ENCODE measurements at regions not wholly inside any gene's neighbourhood (a gene's known extent, or its start where the extent isn't known, plus 50 kb on each side); places are given as distances from the start of the nearest gene placed in this dataset.
A peak's percentile ranks its signal among the peaks of the same experiment; 100 is the strongest.

DNA sequence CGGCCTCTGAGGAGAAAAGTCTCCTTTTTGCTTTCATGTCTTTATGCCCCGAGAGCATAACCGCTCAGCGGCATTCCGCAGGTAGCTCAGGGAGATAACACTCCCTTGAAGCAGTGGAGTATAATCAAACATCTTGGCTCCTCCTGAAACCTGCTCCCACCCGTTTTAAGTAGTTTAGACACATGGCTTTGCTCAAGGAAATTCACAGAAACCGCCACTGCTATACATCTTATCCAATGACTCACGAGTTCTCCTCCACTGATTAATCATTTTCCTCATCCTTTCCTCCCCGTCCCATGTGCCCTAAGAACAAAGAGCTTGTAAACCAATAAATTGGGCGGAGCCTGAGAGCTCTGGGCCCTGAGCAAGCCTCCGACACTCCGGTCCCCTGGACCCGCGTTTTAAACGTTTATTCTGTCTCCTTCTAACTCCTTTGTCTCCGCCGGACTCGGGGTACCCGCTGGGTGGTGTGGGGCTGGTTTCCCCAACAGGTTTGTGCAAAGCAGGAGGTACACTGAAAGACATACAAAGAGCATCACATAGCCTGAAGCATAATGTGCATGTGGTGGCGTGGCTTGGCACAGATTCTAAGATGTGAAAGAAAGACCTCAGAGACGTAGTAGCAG is 401.2 kb downstream of the TLL1 start:
- DNase-seq (ENCODE audit: low spot score) = no peak

DNA sequence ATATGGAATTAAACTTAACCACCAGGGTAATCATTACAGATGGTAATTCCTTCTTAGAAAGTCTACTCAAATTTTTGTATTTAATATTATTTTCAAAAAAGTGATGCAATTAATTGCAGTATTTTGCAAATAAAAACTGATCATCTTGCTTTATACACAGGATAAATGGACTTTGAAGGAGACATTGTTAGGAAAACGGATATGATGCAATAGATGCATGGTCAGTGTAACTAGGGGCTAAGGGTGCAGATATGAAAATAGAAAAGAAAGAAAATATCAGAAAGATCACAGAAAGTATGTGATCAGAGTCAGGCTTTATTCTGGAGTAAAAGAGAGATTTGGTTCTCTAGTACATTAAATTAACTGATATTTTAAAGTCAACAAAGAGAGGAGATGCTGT is 401.7 kb downstream of the TLL1 start:
- no peak for DNase-seq (ENCODE audit: low spot score)

DNA sequence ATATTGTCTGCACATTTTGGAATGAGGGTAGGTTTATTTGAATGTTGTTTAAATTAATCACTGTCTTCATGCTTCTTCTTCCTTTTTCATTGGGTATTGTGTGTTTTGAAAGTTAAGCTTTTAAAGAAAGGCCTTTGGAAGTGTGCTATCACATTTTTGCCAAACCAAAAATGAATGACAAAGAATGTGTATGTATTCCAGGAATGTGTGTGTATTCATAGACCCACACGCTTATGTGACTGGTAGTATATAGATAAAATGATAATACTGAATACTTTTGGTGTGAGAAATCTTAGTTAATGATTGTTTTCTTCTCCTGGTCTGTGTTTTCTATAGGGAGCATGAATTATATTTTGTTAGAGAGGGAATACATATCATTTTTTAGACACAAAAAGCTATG is 404.4 kb downstream of the TLL1 start:
- no peak for DNase-seq (ENCODE audit: low spot score)

DNA sequence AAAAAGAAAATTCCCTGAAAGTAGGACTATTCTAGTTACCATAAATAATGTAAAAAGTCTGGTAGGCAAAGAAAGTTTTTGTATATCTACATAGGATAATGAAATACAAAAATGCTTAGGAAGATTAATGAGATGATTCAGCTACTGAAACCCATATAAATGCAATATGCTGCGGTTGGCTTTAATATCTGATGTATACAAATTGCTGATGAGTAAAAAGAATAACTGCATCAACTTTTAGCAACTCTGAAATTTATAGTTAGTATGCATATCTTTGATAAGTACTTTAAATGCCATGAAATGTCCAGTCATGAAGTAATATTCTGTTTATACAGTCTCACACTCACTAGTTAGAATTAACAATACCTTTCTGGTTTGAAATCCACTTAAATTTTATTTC is 404.8 kb downstream of the TLL1 start:
- no peak for DNase-seq (ENCODE audit: low spot score)

DNA sequence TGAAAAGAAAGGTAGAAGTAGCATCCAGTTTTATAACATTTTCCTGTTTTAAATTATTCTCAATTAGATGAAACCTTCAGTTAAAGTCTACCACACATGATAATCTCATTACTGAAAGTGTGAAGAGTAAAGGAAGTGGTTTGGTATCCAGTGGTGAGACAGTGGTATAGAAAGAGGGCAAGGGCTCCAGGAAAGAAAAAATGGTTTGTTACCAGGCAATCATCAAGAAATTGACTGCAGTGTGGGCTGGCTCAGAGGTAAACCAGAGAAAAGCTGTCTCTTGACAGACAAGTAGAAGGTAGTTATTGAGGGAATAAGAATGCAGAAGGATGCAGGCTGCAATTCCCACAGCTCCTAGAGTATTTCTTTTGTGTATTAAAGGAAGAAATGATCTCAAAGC is 406.2 kb downstream of the TLL1 start:
- DNase-seq (ENCODE audit: low spot score) = peak; percentile 3

DNA sequence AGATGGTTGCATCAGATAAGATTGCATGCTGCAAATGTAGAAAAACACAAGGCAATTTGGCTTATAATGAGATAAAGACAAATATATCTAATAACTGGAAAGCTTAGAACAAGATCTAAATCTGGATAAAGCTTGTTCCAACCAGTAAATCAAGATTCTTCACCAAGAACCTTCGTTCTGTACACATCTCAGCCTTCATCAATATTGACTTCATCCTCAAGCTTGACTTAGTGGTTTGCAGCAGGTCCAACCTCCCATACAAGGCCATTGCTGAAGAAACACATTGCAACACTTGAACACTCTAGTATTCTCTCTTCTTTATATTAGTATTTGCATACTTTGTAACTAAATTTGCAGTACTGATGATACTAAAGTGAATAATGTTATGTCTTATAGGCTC is 407.6 kb downstream of the TLL1 start:
- DNase-seq (ENCODE audit: low spot score) = no peak

DNA sequence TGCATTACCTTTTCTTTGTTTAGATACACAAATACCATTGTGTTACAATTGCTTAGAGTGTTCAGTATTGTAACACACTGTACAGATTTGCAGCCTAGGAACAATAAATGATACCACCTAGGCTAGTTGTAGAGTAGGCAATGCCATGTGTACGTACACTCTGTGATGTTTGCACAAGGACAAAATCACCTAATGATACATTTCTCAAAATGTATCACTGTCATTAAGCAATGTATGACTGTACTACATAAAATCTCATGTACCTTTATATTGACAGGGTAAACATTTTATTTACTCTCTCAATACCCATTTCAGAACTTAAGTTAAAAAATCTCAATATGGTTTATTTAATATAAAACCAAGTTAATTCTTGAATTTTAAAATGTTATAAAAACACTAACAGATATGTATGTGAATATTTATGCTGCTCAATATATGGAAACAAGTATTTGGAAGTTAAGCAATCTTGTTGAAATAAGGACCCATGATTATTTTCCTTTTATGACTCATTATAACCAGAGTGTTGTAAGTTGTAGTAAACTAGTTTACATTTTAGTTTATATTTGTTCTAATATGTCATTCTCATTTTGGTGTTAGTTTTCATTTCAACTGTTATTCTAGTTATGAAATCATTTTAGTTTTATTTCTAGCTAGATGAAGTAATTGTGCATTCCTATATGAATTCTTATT is 409.2 kb downstream of the TLL1 start:
- no peak for DNase-seq (ENCODE audit: low spot score)

DNA sequence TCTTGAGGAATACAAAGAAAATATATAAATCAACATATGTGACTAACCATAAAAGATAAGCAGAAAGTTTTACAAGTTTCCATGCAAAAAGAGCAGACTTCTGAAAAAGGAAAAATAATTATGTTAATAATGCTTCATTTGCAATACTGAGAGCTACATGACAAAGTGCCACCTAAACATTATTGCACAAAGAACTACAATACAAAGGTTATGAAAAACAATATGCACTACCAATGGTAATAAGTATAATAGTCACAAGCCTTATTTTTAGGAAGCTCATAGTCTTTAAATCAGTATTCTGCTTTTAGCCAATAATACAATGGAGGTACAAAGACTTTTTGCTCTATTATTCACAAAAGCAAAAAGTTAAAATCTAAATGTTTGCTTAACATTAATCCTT is 411.2 kb downstream of the TLL1 start:
- DNase-seq (ENCODE audit: low spot score) = no peak

DNA sequence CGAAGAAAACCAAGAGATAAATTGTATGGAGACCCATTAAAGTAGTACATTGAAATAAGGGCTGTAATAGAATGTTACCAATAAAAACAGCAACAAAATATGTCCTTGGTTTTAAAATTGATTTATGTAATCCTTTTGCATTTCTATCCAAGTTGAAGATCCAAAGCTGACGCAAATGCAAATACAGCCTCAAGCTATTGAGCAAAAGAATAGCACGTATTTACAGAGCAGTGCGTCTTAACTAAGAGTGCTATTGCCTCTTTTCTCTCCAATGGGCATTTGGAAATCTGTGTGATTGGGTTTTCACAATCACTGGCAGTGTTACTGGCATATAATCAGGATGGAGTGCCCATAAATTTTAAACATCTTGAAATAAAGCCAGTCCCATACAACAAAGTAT is 417.4 kb downstream of the TLL1 start:
- DNase-seq (ENCODE audit: low spot score) = no peak

DNA sequence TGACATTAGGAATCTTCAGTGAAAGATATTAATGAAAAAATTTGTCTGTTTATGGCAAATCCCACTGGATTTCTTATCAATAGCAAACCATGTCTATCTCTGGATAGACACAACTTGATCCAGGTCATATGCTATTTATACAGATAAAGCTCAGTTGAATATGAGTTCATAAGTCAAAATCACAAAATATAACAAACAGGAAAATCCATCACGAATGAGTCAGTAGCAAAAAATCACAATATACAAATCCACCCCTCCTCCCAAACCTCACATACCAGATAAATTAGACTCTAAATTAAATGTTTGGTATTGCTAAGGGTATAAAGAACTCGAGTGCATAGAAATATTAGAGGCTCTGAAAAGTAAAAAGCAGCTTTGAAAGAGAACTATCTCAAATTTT is 420.5 kb downstream of the TLL1 start:
- DNase-seq (ENCODE audit: low spot score) = no peak

DNA sequence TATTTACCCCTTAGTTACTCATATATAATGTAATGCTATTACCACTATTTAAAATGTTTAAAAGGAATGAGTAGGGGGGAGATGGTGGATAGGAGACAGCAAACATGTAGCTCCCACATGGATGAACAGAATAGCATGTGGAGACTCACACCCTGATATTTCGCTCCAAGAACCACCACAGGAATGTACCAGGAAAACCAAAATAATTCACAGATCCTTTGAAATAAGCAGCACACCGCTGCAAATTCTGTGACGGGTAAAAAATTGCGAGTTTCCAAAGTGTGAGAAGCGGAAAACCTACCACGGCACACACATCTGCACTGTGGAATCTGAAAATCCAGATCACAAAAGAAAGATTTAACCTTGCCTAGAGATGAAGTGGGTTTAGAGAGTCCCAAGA is 428.2 kb downstream of the TLL1 start:
- DNase-seq (ENCODE audit: low spot score) = no peak

DNA sequence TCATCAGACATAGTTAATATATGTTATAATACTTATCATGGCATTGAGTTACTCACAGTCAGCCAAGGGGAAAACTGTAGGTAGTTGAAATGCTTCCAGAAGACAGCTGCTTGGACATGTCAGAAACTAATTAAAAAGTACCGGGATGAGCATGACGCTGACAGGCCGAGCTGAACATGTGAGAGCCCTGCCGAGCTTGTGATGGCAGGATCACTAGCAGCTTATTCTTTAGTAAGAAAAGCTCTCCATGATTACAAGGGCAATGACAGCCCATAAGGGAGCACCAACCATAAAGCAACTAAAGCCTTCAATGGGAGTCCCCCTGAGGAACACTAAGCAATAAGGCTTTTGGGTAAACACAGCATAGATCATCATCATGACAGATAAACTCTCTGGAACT is 435.6 kb downstream of the TLL1 start:
- DNase-seq (ENCODE audit: low spot score) = no peak

DNA sequence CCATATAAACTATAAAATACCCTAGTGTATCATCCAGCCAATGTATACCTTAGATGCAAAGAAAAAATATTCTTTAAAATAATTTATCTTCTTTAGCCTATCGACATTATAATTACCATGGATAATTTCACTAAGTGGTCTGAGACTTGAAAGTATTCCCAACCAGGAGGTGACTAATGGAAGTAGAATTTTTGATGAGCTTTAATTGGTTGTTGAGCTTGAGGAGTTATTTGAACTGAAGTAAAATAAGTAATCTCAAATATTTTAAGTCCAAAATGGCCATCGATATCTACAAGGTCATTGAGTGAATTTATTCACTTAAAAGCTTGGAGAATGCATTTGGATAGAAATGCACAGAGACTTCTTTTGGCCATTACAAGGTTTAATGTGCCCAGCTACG is 436.2 kb downstream of the TLL1 start:
- no peak for DNase-seq (ENCODE audit: low spot score)

DNA sequence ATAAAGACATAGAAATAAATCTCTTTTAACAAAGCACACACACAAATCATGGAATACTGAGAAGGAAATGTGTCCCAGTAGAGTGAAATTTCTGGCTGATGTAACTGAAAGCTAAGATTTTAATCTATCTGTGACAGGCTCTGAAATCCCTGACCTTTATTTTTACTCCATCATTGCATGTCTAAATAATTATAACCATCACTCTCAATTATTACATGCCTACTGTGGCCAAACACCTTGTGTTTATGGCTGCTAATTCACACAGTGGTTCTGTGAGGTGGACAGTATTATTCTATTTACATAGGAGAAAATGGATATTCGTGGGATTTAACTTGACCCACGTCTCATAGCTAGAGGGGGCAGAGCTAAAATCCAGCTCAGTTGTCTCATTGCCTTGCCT is 438.1 kb downstream of the TLL1 start:
- DNase-seq (ENCODE audit: low spot score) = no peak

DNA sequence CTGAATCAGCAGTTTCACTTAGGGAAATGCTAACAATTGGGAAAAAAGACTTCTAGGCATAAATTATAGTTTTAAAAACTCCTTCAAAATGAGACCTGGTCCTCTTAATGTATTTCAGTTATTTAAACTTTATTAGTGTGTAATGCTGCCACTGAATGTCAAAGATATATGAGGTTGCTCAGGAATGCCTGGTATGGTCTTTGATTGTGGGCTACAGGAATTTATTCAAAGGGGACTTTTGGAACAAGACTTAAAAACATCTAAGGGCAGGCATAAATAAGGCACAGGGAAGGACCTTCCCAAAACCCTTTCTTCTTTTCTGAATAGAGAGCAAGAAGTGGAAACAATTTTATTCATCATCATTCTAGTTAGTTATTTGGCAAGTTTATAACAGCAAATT is 439.1 kb downstream of the TLL1 start:
- no peak for DNase-seq (ENCODE audit: low spot score)

DNA sequence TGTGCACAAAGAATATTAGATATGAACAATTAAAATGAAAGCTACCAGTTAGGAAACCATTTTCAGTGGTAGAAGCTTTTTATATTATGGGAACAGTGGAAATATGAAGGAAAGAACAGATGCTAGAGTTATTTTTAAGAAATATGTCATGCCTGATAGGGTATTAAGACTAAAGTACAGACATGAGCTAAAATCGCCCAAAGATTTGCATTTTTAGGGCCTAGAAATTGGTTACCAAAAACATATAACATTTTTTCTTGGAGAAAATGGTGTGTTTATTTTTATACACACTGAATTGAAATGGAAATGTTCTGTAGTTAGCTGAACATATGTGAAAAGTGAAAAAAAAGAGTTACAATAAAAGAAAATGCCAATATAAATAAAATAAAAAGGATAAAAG is 441.9 kb downstream of the TLL1 start:
- no peak for DNase-seq (ENCODE audit: low spot score)

DNA sequence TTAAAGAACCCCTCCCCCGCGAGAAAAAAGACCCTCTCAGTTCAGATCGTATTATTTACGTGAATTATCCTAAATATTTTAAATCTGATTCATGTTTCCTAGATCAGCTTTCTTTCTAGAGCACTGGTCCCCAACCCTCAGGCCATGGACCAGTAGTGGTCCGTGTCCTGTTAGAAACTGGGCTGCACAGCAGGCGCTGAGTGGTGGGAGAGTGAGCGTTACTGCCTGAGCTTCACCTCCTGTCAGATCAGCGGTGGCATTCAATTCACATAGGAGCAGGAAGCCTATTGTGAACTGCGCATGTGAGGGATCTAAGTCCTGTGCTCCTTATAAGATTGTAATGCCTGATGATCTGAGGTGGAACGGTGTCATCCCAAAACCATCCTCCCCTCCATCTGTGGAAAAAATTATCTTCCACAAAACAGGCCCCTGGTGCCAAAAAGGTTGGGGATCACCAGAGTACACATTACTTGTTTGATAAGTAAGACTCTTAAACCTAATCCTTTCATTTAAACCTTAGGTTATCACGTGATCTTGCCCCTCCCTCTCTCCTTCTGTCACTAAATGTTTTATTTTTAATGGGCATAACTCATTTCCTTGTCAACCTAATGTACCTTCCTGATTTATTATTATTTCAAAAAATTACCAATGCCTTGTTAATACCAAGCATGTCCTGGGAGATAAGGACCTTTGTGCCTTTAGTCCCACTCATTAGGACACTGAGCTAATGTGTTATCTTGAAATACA is 442.9 kb downstream of the TLL1 start:
- DNase-seq (ENCODE audit: low spot score) = no peak

DNA sequence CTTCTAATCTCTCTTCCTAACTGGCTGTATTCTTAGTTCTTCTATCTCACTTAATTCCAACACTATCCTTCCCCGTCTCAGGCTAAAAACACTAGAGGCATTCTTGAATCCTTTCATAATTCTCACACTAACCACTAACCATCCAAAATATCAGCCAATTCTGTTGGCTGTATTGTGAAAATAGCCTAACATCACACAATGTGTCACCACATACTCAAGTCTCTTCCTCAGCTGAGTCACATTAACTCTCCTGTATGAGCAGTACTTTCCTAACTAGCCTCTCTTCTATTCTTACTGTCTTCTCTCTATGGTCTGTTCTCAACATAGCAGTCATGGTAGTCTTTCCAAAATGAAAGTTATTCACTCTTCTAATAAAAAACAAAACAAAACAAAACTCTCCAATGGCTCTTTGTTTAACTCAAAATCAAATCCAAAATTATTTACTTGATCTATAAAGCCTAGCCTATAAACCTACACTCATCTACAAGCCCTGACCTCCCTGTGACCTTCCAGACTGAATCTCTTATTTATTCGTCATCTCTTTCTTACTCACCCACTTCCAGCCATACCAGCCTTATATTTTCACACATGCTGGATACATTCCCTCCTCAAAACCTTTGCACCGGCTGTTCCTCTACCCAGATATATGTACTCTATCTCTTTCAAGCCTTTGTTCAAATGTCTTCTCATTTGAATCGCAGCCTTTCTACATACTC is 445.9 kb downstream of the TLL1 start:
- DNase-seq (ENCODE audit: low spot score) = no peak

DNA sequence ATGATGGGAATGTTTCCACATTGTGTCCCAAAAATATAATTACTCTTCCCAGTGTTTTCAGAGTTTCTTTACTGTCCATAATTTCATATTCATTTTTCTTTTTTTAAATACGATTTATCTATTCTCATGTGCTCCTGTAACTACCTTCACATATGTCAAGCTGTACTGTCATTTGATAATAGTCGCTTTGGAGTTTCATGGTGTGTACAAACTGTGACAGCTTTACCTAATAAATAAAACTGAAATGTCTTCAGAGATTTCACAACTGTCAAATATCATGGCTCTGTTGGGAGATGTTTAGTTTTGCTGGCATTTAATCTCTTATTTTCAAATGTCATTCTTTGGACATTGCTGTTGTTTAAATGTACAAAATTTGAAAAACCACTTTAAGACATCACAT is 450.2 kb downstream of the TLL1 start:
- no peak for DNase-seq (ENCODE audit: low spot score)

DNA sequence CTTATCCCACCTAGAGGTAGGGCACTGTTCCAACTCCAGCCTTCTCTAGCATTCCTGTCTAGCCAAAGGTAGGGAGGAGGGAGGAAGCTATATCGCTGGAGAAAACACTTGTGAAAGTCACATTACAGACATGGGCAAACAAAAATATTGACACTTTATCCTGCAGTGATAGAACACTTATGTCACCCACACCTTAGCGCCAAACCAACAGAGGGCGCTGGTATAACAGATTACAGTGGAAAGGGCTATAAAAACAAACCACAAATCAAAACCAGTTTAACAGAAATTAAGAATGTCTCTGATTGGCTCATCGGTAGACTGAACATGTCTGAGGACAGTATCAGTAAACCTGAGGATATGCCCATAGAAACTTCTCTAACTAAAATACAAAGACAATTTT is 451.3 kb downstream of the TLL1 start:
- DNase-seq (ENCODE audit: low spot score) = no peak

DNA sequence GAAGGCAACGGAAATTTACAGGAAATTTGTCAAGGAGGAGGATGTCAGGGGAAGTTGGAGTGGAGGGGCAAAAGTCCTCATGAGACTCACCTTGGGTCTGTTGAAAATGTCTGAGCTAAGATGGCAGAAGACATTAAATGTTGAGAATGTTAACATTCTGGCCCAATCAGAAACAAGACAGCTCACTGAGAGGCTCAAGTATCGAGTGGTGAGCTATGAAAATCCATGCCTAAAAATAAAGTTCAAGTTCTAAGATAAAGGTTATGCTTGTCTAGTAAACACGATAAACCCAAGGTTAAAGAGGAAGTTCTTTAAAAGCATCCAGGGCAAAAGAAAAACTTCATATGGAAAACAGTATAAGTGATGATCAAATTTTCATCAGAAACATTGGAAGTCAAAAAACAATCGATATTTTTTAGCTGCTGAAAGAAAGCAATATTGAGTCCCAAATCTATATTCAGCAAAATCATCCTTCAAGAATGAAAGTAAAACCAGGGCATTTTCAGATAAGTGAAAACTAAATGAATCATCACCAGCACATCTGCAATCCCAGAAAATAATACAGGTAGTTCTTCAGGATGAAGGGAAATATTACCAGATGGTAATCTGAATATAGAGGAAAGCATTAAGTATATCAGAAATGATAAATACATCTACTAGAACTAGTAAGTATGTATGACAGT is 462.4 kb downstream of the TLL1 start:
- DNase-seq (ENCODE audit: low spot score) = no peak

DNA sequence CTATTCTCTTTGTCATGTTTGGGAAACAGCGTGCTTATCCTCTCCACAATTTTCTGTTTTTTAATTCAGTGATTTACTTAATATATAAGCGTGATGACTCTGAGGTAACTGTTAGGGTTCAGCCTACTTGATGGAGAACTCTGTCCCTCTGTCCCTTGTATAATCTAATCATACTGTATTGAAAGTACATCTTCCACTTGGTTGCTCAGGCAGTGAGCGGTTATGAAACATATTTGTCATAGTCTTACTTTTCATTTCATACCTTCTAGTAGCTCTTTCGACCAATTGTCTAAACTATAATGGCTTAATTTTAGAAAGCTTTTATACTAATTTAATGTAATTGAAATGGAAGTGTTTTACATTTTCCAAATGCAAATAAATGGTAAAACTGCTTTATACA is 469.0 kb downstream of the TLL1 start:
- DNase-seq (ENCODE audit: low spot score) = no peak

Measured in activated CD4-positive, alpha-beta T cell treated with anti-CD3 and anti-CD28 coated beads, Interleukin-2, Interleukin-4, amounts not matched to agents 100 ng/mL and 50 ng/mL, durations not matched to agents 16 hours and 8 hours (primary cell).